ENCODE measurements at regions not wholly inside any gene's neighbourhood (a gene's known extent, or its start where the extent isn't known, plus 50 kb on each side); places are given as distances from the start of the nearest gene placed in this dataset.

DNA sequence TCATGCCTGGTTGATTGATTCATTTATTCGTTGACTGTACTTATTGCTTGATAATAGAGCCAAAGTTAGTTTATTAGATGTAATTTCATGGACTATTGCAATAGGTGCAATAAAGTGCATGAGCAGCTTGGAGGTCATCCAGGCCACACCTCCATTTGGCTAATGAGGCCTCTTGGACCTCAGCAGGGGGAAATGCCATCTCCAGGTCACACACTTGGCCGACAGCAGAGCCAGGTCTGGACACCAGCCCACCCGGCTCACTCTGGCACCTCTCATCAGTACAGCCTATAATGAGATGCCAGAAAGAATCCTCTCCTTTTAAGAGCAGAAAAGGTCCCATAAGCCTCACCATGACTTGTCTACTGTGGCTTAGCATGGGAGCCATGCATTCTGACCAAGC is 71.2 kb upstream of the AFF3 start:
- H3K4me2 ChIP-seq (ENCODE audit: insufficient read depth, low read length) = no peak overlapping the region
- no TSS peak for BruUV-seq (replicated peaks)
- H3K9me3 ChIP-seq (replicated peaks; ENCODE audit: control insufficient read depth, insufficient read depth, low read depth, low read length) = no peaks in the 10 kb centered on the region
- ChIA-PET POLR2A (no interaction called here), CTCF (ENCODE audit: low intra/inter-chr PET ratio) (no interaction called here)
- intact Hi-C loops (cut with micrococcal nuclease) = no loop called here
- H4K20me1 ChIP-seq (replicated peaks; ENCODE audit: control insufficient read depth, insufficient read depth, low read length) = no peaks in the 10 kb centered on the region
- H3K27me3 ChIP-seq (ENCODE audit: control insufficient read depth in 2 of 2, insufficient read depth in 2 of 2, low read length in 2 of 2) = peaks cover 8 to 39% of the 10 kb centered on the region in 2 experiments; a peak in 3 of 5 replicates
- WGBS (ENCODE audit: insufficient coverage, low coverage, missing lambda C conversion rate) = 3% methylated on average over 3 of the region's 3 CpGs
- no peak overlapping the region for H3K9ac ChIP-seq (ENCODE audit: insufficient read depth in 1 of 2, low read depth in 2 of 2, low read length in 2 of 2)
- H3K4me1 ChIP-seq (replicated peaks in 1 of 2; ENCODE audit: control insufficient read depth in 2 of 2, insufficient read depth in 2 of 2, low read length in 2 of 2) = no peaks in the 10 kb centered on the region; a peak in 1 of 5 replicates
- no peak for DNase-seq (ENCODE audit: extremely low read depth in 1 of 4, low spot score in 3 of 4)
- no peak for FAIRE-seq
- ATAC-seq = no peak
- H3K9me1 ChIP-seq (ENCODE audit: control insufficient read depth, insufficient read depth, low read length) = no peaks in the 10 kb centered on the region
- H3K4me3 ChIP-seq = no peak overlapping the region
- H2AFZ ChIP-seq (ENCODE audit: low read depth, low read length) = no peak overlapping the region
- no peak overlapping the region for H3K27ac ChIP-seq (ENCODE audit: extremely low read depth, low read depth, low read length)
- H3K36me3 ChIP-seq (ENCODE audit: control insufficient read depth, insufficient read depth, low read length) = no peaks in the 10 kb centered on the region
- TF ChIP-seq ZNF77 (CRISPR knock-in tag; IDR thresholded peaks at IDR 0.05) = no peak
- no peak for TF ChIP-seq NR3C1 (CRISPR knock-in tag; IDR thresholded peaks at IDR 0.05)
- in situ Hi-C loops (cut with MboI) = no loop called here
- no peaks in the 10 kb centered on the region for H3K79me2 ChIP-seq (ENCODE audit: control insufficient read depth, insufficient read depth, low read length)

DNA sequence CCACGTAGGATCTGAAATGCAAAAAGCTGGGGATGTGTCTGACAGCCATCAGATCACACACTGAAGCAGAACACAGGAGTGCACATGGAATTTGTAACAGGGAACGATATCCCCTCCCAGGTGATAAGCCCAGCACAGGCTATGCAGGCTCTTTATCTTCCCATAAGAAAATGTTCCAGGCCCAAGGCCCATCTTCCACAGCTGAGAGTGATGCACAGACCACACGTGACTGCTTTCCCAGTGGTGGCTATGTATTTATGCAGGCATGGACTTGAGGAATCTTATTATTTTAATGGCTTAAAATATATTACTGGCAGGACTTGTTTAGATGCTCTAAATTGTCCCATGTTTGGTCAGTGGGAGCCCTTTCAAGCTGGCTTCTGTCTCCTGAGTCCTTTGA is 70.5 kb upstream of the AFF3 start:
- CTCF ChIA-PET (ENCODE audit: low intra/inter-chr PET ratio) = no interaction called here
- no peak for ATAC-seq
- Histone ChIP-seq H4K20me1 (replicated peaks; ENCODE audit: control insufficient read depth, insufficient read depth, low read length) (no peaks in the 10 kb centered on the region), H3K4me3 (no peak overlapping the region), H3K9ac (ENCODE audit: insufficient read depth in 1 of 2, low read depth in 2 of 2, low read length in 2 of 2) (no peak overlapping the region), H3K36me3 (ENCODE audit: control insufficient read depth, insufficient read depth, low read length) (no peaks in the 10 kb centered on the region), H3K9me1 (ENCODE audit: control insufficient read depth, insufficient read depth, low read length) (no peaks in the 10 kb centered on the region), H3K27ac (ENCODE audit: extremely low read depth, low read depth, low read length) (no peak overlapping the region), H3K27me3 (ENCODE audit: control insufficient read depth in 2 of 2, insufficient read depth in 2 of 2, low read length in 2 of 2) (peaks cover 8 to 45% of the 10 kb centered on the region in 2 experiments; a peak in 3 of 5 replicates), H2AFZ (ENCODE audit: low read depth, low read length) (no peak overlapping the region), H3K4me2 (ENCODE audit: insufficient read depth, low read length) (no peak overlapping the region), H3K4me1 (replicated peaks in 1 of 2; ENCODE audit: control insufficient read depth in 2 of 2, insufficient read depth in 2 of 2, low read length in 2 of 2) (no peaks in the 10 kb centered on the region; a peak in 1 of 5 replicates), H3K9me3 (replicated peaks; ENCODE audit: control insufficient read depth, insufficient read depth, low read depth, low read length) (no peaks in the 10 kb centered on the region), H3K79me2 (ENCODE audit: control insufficient read depth, insufficient read depth, low read length) (no peaks in the 10 kb centered on the region)
- WGBS (ENCODE audit: insufficient coverage, low coverage, missing lambda C conversion rate) = 2% methylated on average over 3 of the region's 3 CpGs
- in situ Hi-C loops (cut with MboI) (no loop called here), intact Hi-C loops (cut with micrococcal nuclease) (no loop called here)
- POLR2A ChIA-PET = no interaction called here
- no peak for DNase-seq (ENCODE audit: extremely low read depth in 1 of 4, low spot score in 3 of 4)
- no peak for FAIRE-seq
- no TSS peak for BruUV-seq (replicated peaks)
- TF ChIP-seq KAT7 (CRISPR knock-in tag; IDR thresholded peaks at IDR 0.05; ENCODE audit: borderline replicate concordance) = no peak
- no peak for TF ChIP-seq CC2D1A (IDR thresholded peaks at IDR 0.05)
- TF ChIP-seq RUNX1 (IDR thresholded peaks at IDR 0.05; ENCODE audit: low read depth) = no peak
- no peak for TF ChIP-seq MYBL2 (IDR thresholded peaks at IDR 0.05; ENCODE audit: low read depth)
- TF ChIP-seq MYBL2 (CRISPR knock-in tag; IDR thresholded peaks at IDR 0.05; ENCODE audit: borderline replicate concordance) = no peak
